ENCODE measurements at regions not wholly inside any gene's neighbourhood (a gene's known extent, or its start where the extent isn't known, plus 50 kb on each side); places are given as distances from the start of the nearest gene placed in this dataset.
A peak's percentile ranks its signal among the peaks of the same experiment; 100 is the strongest.

DNA sequence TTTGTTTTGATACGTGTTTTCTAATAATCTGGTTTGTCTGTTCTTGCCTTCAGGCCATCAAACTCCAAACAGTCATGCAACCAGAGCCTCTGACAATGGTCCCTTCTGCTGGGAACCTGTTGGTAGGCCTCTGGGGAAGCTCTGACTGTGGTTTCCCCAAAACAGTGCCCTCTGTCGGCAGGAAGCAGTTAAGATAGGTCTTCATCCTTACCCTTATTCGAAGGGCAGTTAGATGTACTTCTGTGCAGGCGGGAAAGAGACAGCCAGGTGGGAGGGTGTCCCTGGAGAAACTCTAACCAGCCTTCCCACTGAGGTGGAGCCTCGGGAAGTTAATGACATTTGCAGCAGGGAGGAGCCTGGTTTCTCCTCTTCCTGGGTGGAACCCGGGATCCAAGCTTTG lies 81.6 kb upstream of the CHMP2B start:
- peak in 1 of 6 experiments; percentile 21 for TF ChIP-seq CTCF (IDR thresholded peaks at IDR 0.05)
- no peak for TF ChIP-seq POLR2A (IDR thresholded peaks at IDR 0.05)

Measured in thyroid gland (tissue), 4 donors.